ENCODE measurements at regions not wholly inside any gene's neighbourhood (a gene's known extent, or its start where the extent isn't known, plus 50 kb on each side); places are given as distances from the start of the nearest gene placed in this dataset.

DNA sequence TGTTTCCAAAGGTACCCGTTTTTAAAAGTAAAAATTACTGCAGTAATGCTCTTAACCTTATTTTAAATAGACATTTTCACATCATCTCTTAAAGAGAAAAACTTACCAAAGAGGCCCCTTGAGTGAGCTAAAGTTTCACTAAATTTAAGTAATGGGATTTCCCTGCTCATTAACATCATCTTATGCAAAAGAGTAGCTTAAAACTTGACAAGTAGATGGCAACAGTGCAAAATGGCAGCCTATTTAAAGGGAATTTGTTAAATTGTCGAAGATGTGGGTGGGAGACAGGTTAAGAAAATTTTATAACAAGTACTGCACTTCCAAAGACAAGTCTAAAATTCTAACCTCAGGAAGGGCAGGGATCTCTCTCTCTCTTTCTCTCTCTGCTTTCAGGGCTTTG, 271.7 kb upstream of the LDB2 start:
- Histone ChIP-seq H3K36me3 (ENCODE audit: control insufficient read depth in 3 of 3, insufficient read depth in 3 of 3, low read length in 3 of 3) (no peaks in the 10 kb centered on the region), H3K4me1 (ENCODE audit: control insufficient read depth in 3 of 3, insufficient read depth in 3 of 3, low read length in 3 of 3) (no peaks in the 10 kb centered on the region), H3K27ac (ENCODE audit: low read depth, low read length) (no peak overlapping the region), H3K9ac (ENCODE audit: low read depth in 1 of 3, low read length in 3 of 3) (no peak overlapping the region), H3K27me3 (ENCODE audit: control insufficient read depth in 3 of 3, insufficient read depth in 3 of 3, low read length in 3 of 3) (no peaks in the 10 kb centered on the region), H3K4me3 (ENCODE audit: low read length in 3 of 3) (no peak overlapping the region), H3K9me3 (ENCODE audit: control insufficient read depth in 3 of 3, low read length in 3 of 3) (no peaks in the 10 kb centered on the region)

DNA sequence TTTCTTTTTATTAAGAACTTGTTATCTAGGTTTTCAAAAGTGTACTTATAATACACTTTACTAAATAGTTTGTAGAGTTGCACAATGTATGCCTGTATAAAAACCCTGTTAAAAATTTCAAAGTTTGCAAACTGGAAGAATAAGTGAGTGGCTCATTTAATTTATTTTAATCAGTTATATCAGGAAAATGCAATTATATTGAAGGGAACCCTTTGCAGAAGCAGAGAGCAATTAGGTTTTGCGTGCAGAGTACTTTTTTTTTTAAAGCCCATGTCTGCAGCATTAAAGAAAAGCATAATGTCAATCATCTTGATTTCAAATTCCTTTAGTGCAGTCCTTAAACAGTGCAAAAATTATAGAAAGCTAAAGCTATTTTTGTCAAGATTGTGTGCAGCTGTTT, 271.3 kb upstream of the LDB2 start:
- Histone ChIP-seq H3K9me3 (ENCODE audit: control insufficient read depth in 3 of 3, low read length in 3 of 3) (no peaks in the 10 kb centered on the region), H3K36me3 (ENCODE audit: control insufficient read depth in 3 of 3, insufficient read depth in 3 of 3, low read length in 3 of 3) (no peaks in the 10 kb centered on the region), H3K27me3 (ENCODE audit: control insufficient read depth in 3 of 3, insufficient read depth in 3 of 3, low read length in 3 of 3) (no peaks in the 10 kb centered on the region), H3K27ac (ENCODE audit: low read depth, low read length) (no peak overlapping the region), H3K4me3 (ENCODE audit: low read length in 3 of 3) (no peak overlapping the region), H3K9ac (ENCODE audit: low read depth in 1 of 3, low read length in 3 of 3) (no peak overlapping the region), H3K4me1 (ENCODE audit: control insufficient read depth in 3 of 3, insufficient read depth in 3 of 3, low read length in 3 of 3) (no peaks in the 10 kb centered on the region)

DNA sequence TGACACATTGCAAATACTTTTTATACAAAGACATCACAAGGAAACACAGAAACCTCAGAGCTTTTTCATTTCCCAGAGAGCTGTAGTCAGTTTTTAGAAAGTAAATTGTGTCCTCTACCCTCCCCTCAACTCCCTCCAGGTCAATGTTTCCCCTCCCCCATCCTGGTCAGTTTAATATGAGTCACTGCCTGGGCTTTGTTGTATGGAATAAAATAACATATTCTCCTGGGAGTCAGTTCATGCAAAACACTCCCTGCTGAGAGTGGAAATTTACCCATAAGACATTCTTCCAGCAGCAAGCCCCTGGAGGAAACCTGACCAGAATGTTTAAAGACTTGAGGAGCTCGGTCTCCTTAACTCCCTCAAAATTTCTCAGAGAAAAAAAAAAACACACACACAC, 270.1 kb upstream of the LDB2 start:
- no peak overlapping the region for H3K27ac ChIP-seq (ENCODE audit: low read depth, low read length)

DNA sequence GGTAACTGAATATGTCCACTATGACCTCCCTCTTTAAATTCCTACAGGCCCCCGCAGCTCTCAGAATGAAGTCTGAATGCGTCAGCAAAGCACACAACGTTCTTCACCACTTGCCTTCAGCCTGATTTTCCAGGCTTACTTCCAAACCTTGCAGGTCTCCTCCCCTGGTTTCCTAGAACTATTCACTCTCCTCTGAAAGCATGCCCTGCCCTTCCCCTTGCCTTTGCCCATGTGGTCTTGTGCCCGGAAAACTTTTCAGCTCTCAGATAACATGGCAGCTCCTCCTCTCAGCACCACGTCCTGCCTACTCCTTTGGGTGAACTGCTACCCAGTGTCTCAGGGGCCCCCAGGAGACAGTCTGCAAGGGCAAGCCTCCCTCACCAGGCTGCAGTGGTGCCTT, 268.5 kb upstream of the LDB2 start:
- Histone ChIP-seq H3K27ac (ENCODE audit: low read depth, low read length) (no peak overlapping the region), H3K9me3 (ENCODE audit: control insufficient read depth in 3 of 3, low read length in 3 of 3) (no peaks in the 10 kb centered on the region), H3K27me3 (ENCODE audit: control insufficient read depth in 3 of 3, insufficient read depth in 3 of 3, low read length in 3 of 3) (no peaks in the 10 kb centered on the region), H3K4me1 (ENCODE audit: control insufficient read depth in 3 of 3, insufficient read depth in 3 of 3, low read length in 3 of 3) (no peaks in the 10 kb centered on the region), H3K4me3 (ENCODE audit: low read length in 3 of 3) (no peak overlapping the region), H3K9ac (ENCODE audit: low read depth in 1 of 3, low read length in 3 of 3) (no peak overlapping the region), H3K36me3 (ENCODE audit: control insufficient read depth in 3 of 3, insufficient read depth in 3 of 3, low read length in 3 of 3) (no peaks in the 10 kb centered on the region)

More for the DNA sequence above, 270.1 kb upstream of the LDB2 start:
- no peaks in the 10 kb centered on the region for H3K9me3 ChIP-seq (ENCODE audit: control insufficient read depth in 3 of 3, low read length in 3 of 3)
- H3K9ac ChIP-seq (ENCODE audit: low read depth in 1 of 3, low read length in 3 of 3) = no peak overlapping the region
- H3K36me3 ChIP-seq (ENCODE audit: control insufficient read depth in 3 of 3, insufficient read depth in 3 of 3, low read length in 3 of 3) = no peaks in the 10 kb centered on the region
- no peaks in the 10 kb centered on the region for H3K4me1 ChIP-seq (ENCODE audit: control insufficient read depth in 3 of 3, insufficient read depth in 3 of 3, low read length in 3 of 3)
- H3K4me3 ChIP-seq (ENCODE audit: low read length in 3 of 3) = no peak overlapping the region
- H3K27me3 ChIP-seq (ENCODE audit: control insufficient read depth in 3 of 3, insufficient read depth in 3 of 3, low read length in 3 of 3) = no peaks in the 10 kb centered on the region

DNA sequence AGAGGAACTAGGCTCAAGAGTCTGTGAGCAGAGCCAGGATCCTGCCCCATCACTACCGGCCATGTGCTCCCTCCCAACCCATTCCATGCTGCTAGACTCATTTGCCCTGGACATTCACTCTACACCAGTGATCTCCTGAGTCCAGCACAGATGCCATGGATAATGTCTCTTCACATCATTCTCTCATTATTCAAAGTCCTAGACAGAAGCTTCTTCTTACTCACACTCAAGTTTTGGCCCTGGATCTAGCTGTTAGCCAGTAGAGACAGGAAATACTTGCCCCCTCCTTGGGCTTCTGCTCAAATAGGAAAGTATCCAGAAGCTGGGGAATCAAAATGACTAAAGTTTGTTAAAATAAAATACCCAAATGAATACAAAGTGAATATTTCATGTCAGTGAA, 266.8 kb upstream of the LDB2 start:
- H3K9ac ChIP-seq (ENCODE audit: low read depth in 1 of 3, low read length in 3 of 3) = no peak overlapping the region

DNA sequence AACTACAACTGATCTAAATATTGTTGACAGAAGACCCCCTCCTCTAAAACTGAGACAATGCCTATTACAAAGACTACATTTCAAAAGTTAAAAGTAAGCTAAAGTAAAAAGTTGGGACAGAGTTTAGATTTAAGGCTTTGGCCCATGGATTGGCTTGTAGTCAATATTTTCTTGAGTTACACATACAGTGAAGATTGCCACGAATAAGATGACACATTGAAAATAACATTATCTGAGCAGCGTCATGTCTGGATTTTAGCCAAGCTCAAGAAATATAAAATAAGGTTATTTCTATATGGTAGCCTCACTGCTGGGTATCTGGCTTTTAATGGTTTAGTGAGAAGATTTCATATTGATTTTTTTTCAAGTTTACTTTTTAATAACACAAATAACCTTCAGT, 266.2 kb upstream of the LDB2 start:
- Histone ChIP-seq H3K27ac (ENCODE audit: low read depth, low read length) (no peak overlapping the region), H3K27me3 (ENCODE audit: control insufficient read depth in 3 of 3, insufficient read depth in 3 of 3, low read length in 3 of 3) (no peaks in the 10 kb centered on the region), H3K4me3 (ENCODE audit: low read length in 3 of 3) (no peak overlapping the region), H3K9ac (ENCODE audit: low read depth in 1 of 3, low read length in 3 of 3) (no peak overlapping the region), H3K9me3 (ENCODE audit: control insufficient read depth in 3 of 3, low read length in 3 of 3) (peaks cover 0 to 2% (median 0%) of the 10 kb centered on the region in 3 donors), H3K4me1 (ENCODE audit: control insufficient read depth in 3 of 3, insufficient read depth in 3 of 3, low read length in 3 of 3) (no peaks in the 10 kb centered on the region), H3K36me3 (ENCODE audit: control insufficient read depth in 3 of 3, insufficient read depth in 3 of 3, low read length in 3 of 3) (no peaks in the 10 kb centered on the region)

More for the DNA sequence above, 266.8 kb upstream of the LDB2 start:
- H3K4me3 ChIP-seq (ENCODE audit: low read length in 3 of 3) = no peak overlapping the region
- H3K27me3 ChIP-seq (ENCODE audit: control insufficient read depth in 3 of 3, insufficient read depth in 3 of 3, low read length in 3 of 3) = no peaks in the 10 kb centered on the region
- H3K9me3 ChIP-seq (ENCODE audit: control insufficient read depth in 3 of 3, low read length in 3 of 3) = peaks cover 0 to 2% (median 0%) of the 10 kb centered on the region in 3 donors
- no peaks in the 10 kb centered on the region for H3K36me3 ChIP-seq (ENCODE audit: control insufficient read depth in 3 of 3, insufficient read depth in 3 of 3, low read length in 3 of 3)
- no peak overlapping the region for H3K27ac ChIP-seq (ENCODE audit: low read depth, low read length)
- no peaks in the 10 kb centered on the region for H3K4me1 ChIP-seq (ENCODE audit: control insufficient read depth in 3 of 3, insufficient read depth in 3 of 3, low read length in 3 of 3)

DNA sequence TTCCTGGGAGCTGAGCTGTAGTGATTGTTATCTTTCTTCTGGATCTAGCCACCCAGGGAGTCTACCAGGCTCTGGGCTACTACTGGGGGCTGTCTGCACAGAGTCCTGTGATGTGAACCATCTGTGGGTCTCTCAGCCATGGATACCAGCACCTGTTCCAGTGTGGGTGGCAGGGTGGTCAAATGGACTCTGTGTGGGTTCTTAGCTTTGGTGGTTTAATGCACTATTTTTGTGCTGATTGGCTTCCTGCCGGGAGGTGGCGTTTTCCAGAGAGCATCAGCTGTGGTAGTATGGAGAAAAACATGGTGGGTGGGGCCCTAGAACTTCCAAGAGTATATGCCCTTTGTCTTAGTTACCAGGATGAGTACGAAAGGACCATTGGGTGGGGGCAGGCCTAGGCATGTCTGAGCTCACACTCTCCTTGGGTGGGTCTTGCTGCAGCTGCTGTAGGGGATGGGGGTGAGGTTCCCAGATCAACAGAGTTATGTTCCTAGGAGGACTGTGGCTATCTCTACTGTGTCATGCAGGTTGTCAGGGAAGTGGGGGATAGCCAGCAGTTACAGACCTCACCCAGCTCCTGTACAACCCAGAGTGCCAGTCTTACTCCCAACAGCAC, 264.8 kb upstream of the LDB2 start:
- no peak overlapping the region for H3K27ac ChIP-seq (ENCODE audit: low read depth, low read length)
- no peaks in the 10 kb centered on the region for H3K36me3 ChIP-seq (ENCODE audit: control insufficient read depth in 3 of 3, insufficient read depth in 3 of 3, low read length in 3 of 3)
- H3K9ac ChIP-seq (ENCODE audit: low read depth in 1 of 3, low read length in 3 of 3) = no peak overlapping the region
- H3K4me1 ChIP-seq (ENCODE audit: control insufficient read depth in 3 of 3, insufficient read depth in 3 of 3, low read length in 3 of 3) = no peaks in the 10 kb centered on the region
- H3K9me3 ChIP-seq (ENCODE audit: control insufficient read depth in 3 of 3, low read length in 3 of 3) = peaks cover 0 to 2% (median 0%) of the 10 kb centered on the region in 3 donors
- no peak overlapping the region for H3K4me3 ChIP-seq (ENCODE audit: low read length in 3 of 3)
- H3K27me3 ChIP-seq (ENCODE audit: control insufficient read depth in 3 of 3, insufficient read depth in 3 of 3, low read length in 3 of 3) = no peaks in the 10 kb centered on the region

DNA sequence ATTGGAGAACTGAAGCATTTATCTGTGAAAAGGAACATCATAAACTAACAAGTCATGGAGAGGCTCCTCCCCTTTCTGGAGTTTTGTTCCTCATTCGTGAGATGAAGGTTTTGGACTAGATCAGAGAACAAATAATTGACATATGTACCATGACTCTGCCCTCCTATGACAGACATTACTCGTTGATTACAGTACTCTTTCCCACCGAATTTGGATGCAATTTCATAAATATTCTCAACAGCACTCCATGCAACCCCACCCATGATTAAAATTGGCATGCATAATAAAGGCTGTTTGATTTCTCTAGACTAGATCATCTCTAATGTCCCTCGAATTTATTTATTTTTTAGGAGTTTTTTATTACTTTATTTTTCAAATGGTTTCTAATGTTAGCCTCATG, 258.9 kb upstream of the LDB2 start:
- no peaks in the 10 kb centered on the region for H3K4me1 ChIP-seq (ENCODE audit: control insufficient read depth in 3 of 3, insufficient read depth in 3 of 3, low read length in 3 of 3)
- H3K36me3 ChIP-seq (ENCODE audit: control insufficient read depth in 3 of 3, insufficient read depth in 3 of 3, low read length in 3 of 3) = no peaks in the 10 kb centered on the region
- H3K27ac ChIP-seq (ENCODE audit: low read depth, low read length) = no peak overlapping the region
- H3K9ac ChIP-seq (ENCODE audit: low read depth in 1 of 3, low read length in 3 of 3) = no peak overlapping the region
- H3K27me3 ChIP-seq (ENCODE audit: control insufficient read depth in 3 of 3, insufficient read depth in 3 of 3, low read length in 3 of 3) = no peaks in the 10 kb centered on the region
- H3K9me3 ChIP-seq (ENCODE audit: control insufficient read depth in 3 of 3, low read length in 3 of 3) = peaks cover 0 to 2% (median 0%) of the 10 kb centered on the region in 3 donors
- H3K4me3 ChIP-seq (ENCODE audit: low read length in 3 of 3) = no peak overlapping the region

DNA sequence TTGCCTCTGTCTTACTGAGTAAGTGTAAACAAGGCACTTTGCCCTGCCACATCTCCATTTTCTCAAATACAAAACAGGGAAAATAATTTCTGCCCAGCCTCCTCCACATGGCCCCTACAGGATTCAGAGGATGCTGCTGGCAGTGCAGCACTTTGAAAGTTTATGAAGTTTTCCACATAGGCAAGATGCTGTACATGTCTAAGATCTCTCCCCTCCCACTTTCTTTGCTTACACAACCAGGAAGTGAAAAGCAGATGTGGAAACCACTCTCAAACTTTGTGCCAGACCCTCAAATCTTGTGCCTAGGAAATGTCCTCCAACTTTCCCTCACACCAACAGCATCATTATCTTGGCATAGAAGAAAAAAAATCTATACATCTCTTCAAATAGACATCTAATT, 257.0 kb upstream of the LDB2 start:
- no peaks in the 10 kb centered on the region for H3K27me3 ChIP-seq (ENCODE audit: control insufficient read depth in 3 of 3, insufficient read depth in 3 of 3, low read length in 3 of 3)
- H3K4me3 ChIP-seq (ENCODE audit: low read length in 3 of 3) = no peak overlapping the region
- no peaks in the 10 kb centered on the region for H3K36me3 ChIP-seq (ENCODE audit: control insufficient read depth in 3 of 3, insufficient read depth in 3 of 3, low read length in 3 of 3)
- no peak overlapping the region for H3K27ac ChIP-seq (ENCODE audit: low read depth, low read length)
- H3K9ac ChIP-seq (ENCODE audit: low read depth in 1 of 3, low read length in 3 of 3) = no peak overlapping the region
- no peaks in the 10 kb centered on the region for H3K9me3 ChIP-seq (ENCODE audit: control insufficient read depth in 3 of 3, low read length in 3 of 3)
- no peaks in the 10 kb centered on the region for H3K4me1 ChIP-seq (ENCODE audit: control insufficient read depth in 3 of 3, insufficient read depth in 3 of 3, low read length in 3 of 3)

DNA sequence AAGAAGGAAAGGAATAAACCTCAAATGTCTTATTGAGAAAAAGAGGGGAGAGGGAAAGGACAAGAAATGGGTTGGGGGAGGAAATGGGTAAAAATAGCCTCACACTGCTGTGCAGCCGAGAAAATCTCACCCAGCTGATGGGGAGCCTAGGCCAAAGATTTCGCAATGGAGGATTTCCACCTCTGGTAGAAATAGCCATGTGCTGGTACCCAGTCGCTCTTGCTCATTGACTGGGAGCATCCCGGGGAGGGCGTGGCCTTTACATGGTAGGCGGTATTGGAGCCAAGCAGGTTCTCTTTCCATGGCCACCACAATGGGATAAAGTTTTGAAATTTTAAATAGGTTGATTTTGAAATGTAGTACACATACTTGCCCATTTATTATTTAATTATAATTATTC, 255.1 kb upstream of the LDB2 start:
- Histone ChIP-seq H3K27ac (ENCODE audit: low read depth, low read length) (no peak overlapping the region), H3K36me3 (ENCODE audit: control insufficient read depth in 3 of 3, insufficient read depth in 3 of 3, low read length in 3 of 3) (no peaks in the 10 kb centered on the region), H3K4me1 (ENCODE audit: control insufficient read depth in 3 of 3, insufficient read depth in 3 of 3, low read length in 3 of 3) (no peaks in the 10 kb centered on the region), H3K27me3 (ENCODE audit: control insufficient read depth in 3 of 3, insufficient read depth in 3 of 3, low read length in 3 of 3) (no peaks in the 10 kb centered on the region), H3K9me3 (ENCODE audit: control insufficient read depth in 3 of 3, low read length in 3 of 3) (no peaks in the 10 kb centered on the region), H3K4me3 (ENCODE audit: low read length in 3 of 3) (no peak overlapping the region), H3K9ac (ENCODE audit: low read depth in 1 of 3, low read length in 3 of 3) (no peak overlapping the region)
